DND-41 (cell line): ENCODE measurements at regions not wholly inside any gene's neighbourhood (a gene's known extent, or its start where the extent isn't known, plus 50 kb on each side); places are given as distances from the start of the nearest gene placed in this dataset.

Experiments used
- ATAC-seq: fragments of 200-7000 bp; cut with Tn5 transposase; 3 replicates; pipeline ENCODE4 v1.9.1; 2021; ENCODE audit warnings: low read depth; ENCODE audit not compliant: insufficient read depth
- DNase-seq: peaks from one replicate; pipeline ENCODE4 v3.0.0-alpha.2; 2020
- H2AFZ ChIP-seq: 2 replicates; pipeline ENCODE4 v1.6.0; 2012; ENCODE audit warnings: low read depth, low read length
- H3K27ac ChIP-seq: 2 replicates; pipeline ENCODE4 v1.5.1; 2012; ENCODE audit warnings: low read length, inconsistent platforms
- H3K27me3 ChIP-seq: fragments of 200-600 bp; sonication (generic); 2 replicates; pipeline ENCODE4 v1.6.0; 2012; ENCODE audit warnings: low read length, mild to moderate bottlenecking, inconsistent platforms; ENCODE audit not compliant: insufficient read depth, poor library complexity
- H3K36me3 ChIP-seq: 2 replicates; pipeline ENCODE4 v1.5.1; 2012; ENCODE audit warnings: low read length, inconsistent platforms; ENCODE audit not compliant: insufficient read depth
- H3K4me1 ChIP-seq: 2 replicates; pipeline ENCODE4 v1.5.1; 2012; ENCODE audit warnings: mild to moderate bottlenecking, low read length; ENCODE audit not compliant: insufficient read depth
- H3K4me2 ChIP-seq: 2 replicates; pipeline ENCODE4 v1.6.0; 2012; ENCODE audit warnings: mild to moderate bottlenecking, moderate library complexity, low read length, inconsistent platforms; ENCODE audit not compliant: insufficient read depth
- H3K4me3 ChIP-seq, 2 experiments: fragments of 200-600 bp in 1 of 2; shearing (Covaris generic) in 1 of 2; 2 replicates each; pipeline ENCODE4 v1.5.1; 2012 to 2016; ENCODE audit warnings: inconsistent platforms in 2 of 2, low read length in 2 of 2, mild to moderate bottlenecking in 2 of 2, low read depth in 1 of 2, moderate library complexity in 1 of 2
- H3K79me2 ChIP-seq: 2 replicates; pipeline ENCODE4 v1.6.0; 2012; ENCODE audit warnings: low read length, inconsistent platforms; ENCODE audit not compliant: insufficient read depth
- H3K9ac ChIP-seq: 2 replicates; pipeline ENCODE4 v1.6.0; 2012; ENCODE audit warnings: low read depth, mild to moderate bottlenecking, inconsistent platforms, low read length, moderate library complexity
- H3K9me3 ChIP-seq: 2 replicates; pipeline ENCODE4 v1.5.1; 2012; ENCODE audit warnings: low read length, moderate library complexity, mild to moderate bottlenecking, inconsistent platforms; ENCODE audit not compliant: insufficient read depth, severe bottlenecking
- H4K20me1 ChIP-seq: 2 replicates; pipeline ENCODE4 v1.6.0; 2012; ENCODE audit warnings: low read length; ENCODE audit not compliant: insufficient read depth
- CTCF ChIP-seq: IDR thresholded peaks from 2 replicates; pipeline ENCODE4 v1.5.1; 2012; ENCODE audit warnings: borderline replicate concordance, low read length, moderate library complexity, mild to moderate bottlenecking; ENCODE audit not compliant: poor library complexity, severe bottlenecking; ENCODE audit errors: extremely low read depth
- EZH2 ChIP-seq: IDR thresholded peaks from 3 replicates; pipeline ENCODE4 v1.6.1; 2012; ENCODE audit warnings: borderline replicate concordance, low read depth, mild to moderate bottlenecking, moderate library complexity, low read length, inconsistent platforms; ENCODE audit not compliant: severe bottlenecking

- Histone ChIP-seq H3K36me3 (no peaks in the 10 kb centered on the region), H3K27me3 (no peaks in the 10 kb centered on the region), H3K9ac (no peak overlapping the region), H4K20me1 (no peaks in the 10 kb centered on the region), H3K4me2 (no peak overlapping the region), H3K4me1 (no peaks in the 10 kb centered on the region), H3K27ac (no peak overlapping the region), H3K9me3 (no peaks in the 10 kb centered on the region), H3K4me3 (no peak overlapping the region), H2AFZ (no peak overlapping the region), H3K79me2 (no peaks in the 10 kb centered on the region)
- no peak for ATAC-seq
- TF ChIP-seq EZH2 (no peak), CTCF (no peak)
- no peak for DNase-seq
These were observed 697.5 kb upstream of the CELF4 start for GRCh38 chr18:38263066-38263465.

- H3K9ac ChIP-seq, result no peak overlapping the region
- H4K20me1 ChIP-seq, result no peaks in the 10 kb centered on the region
- no peaks in the 10 kb centered on the region for H3K9me3 ChIP-seq
- no peak overlapping the region for H3K4me3 ChIP-seq
- DNase-seq (no peak), ATAC-seq (no peak)
- no peak overlapping the region for H3K4me2 ChIP-seq
- H3K79me2 ChIP-seq, result no peaks in the 10 kb centered on the region
- no peaks in the 10 kb centered on the region for H3K4me1 ChIP-seq
- no peak overlapping the region for H3K27ac ChIP-seq
- H2AFZ ChIP-seq, result no peak overlapping the region
- H3K27me3 ChIP-seq, result no peaks in the 10 kb centered on the region
- H3K36me3 ChIP-seq, result no peaks in the 10 kb centered on the region
- TF ChIP-seq EZH2, result no peak
- no peak for TF ChIP-seq CTCF
These were observed 697.1 kb upstream of the CELF4 start for GRCh38 chr18:38262661-38263060.

DNA sequence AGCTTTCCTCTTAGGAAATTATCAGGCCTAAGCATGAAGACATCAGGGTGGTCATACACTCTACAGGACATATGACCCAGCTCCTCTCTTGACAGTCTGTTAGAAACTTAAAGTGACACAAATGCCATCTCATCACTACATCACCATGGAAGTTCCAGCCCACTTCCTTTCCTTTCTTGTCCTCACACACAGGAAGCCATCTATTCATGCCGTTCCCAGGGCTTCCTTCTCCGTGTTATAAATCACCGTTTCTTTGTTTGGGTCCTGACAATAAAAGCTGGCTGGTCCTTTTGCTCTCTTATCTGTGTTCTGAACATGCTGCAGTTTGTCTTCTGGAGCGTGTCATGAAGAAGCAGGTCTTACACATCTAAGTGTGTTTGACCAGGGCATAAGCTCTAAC is 692.1 kb upstream of the CELF4 start:
- TF ChIP-seq EZH2 (no peak), CTCF (no peak)
- no peak overlapping the region for H2AFZ ChIP-seq
- no peaks in the 10 kb centered on the region for H4K20me1 ChIP-seq
- no peak overlapping the region for H3K4me3 ChIP-seq
- H3K9ac ChIP-seq, result no peak overlapping the region
- H3K4me2 ChIP-seq, result no peak overlapping the region
- H3K4me1 ChIP-seq, result no peaks in the 10 kb centered on the region
- no peaks in the 10 kb centered on the region for H3K27me3 ChIP-seq
- H3K79me2 ChIP-seq, result no peaks in the 10 kb centered on the region
- ATAC-seq, result peak; percentile 55; the same call in 2 of the 3 replicates
- H3K9me3 ChIP-seq, result no peaks in the 10 kb centered on the region
- DNase-seq, result peak; percentile 4
- no peak overlapping the region for H3K27ac ChIP-seq
- no peaks in the 10 kb centered on the region for H3K36me3 ChIP-seq

DNA sequence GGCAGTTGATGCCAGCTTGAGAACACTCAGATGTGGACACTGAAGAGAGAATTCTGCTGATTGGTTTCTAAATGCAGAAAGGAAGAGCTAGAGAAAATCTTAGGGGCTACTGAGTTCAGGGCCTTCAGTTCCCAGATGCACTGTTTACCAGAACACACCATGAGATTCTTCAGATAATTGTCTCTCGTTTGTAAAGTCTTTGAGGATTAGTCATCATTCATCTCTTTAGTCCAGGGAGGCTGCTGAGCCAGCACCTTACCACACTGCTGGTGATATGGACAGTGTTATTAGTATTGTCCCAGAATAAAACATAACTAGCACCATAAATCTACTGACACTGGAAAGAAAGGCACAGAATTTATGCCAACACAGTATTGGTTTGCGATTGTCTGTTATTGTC is 690.8 kb upstream of the CELF4 start:
- no peaks in the 10 kb centered on the region for H3K9me3 ChIP-seq

More for the DNA sequence above, 690.8 kb upstream of the CELF4 start:
- DNase-seq (no peak), ATAC-seq (no peak)
- Histone ChIP-seq H4K20me1 (no peaks in the 10 kb centered on the region), H3K36me3 (no peaks in the 10 kb centered on the region), H3K79me2 (no peaks in the 10 kb centered on the region), H3K4me3 (no peak overlapping the region), H3K9ac (no peak overlapping the region), H3K27me3 (no peaks in the 10 kb centered on the region), H3K27ac (no peak overlapping the region), H3K4me1 (no peaks in the 10 kb centered on the region), H2AFZ (no peak overlapping the region), H3K4me2 (no peak overlapping the region)
- TF ChIP-seq CTCF (no peak), EZH2 (no peak)
